GM21528 (cell line): ENCODE measurements at regions not wholly inside any gene's neighbourhood (a gene's known extent, or its start where the extent isn't known, plus 50 kb on each side); places are given as distances from the start of the nearest gene placed in this dataset.

ENCODE experiments used
- ATAC-seq: cut with Tn5 transposase; IDR thresholded peaks from one replicate; pipeline ENCODE4 v1.9.1; 2021; ENCODE audit warnings: mild to moderate bottlenecking, moderate library complexity; ENCODE audit not compliant: unreplicated experiment, low FRiP score

- no peak for ATAC-seq
Observed at GRCh38 chrX:131763674-131764073, 219.8 kb downstream of the OR13H1 start.

- no peak for ATAC-seq
Observed at GRCh38 chrX:131764216-131764615, 220.3 kb downstream of the OR13H1 start.

GRCh38 chrX:131778269-131779218, 234.7 kb downstream of the OR13H1 start:
- no peak for ATAC-seq

- ATAC-seq, result no peak
Observed at GRCh38 chrX:131779306-131779705, 235.4 kb downstream of the OR13H1 start.

GRCh38 chrX:131779741-131780140, 235.9 kb downstream of the OR13H1 start:
- no peak for ATAC-seq

GRCh38 chrX:131782646-131783045, 238.8 kb downstream of the OR13H1 start:
- ATAC-seq, result no peak

GRCh38 chrX:131783555-131784308, 239.4 kb upstream of the STK26 start:
- no peak for ATAC-seq

GRCh38 chrX:131789664-131790063, 233.4 kb upstream of the STK26 start:
- ATAC-seq, result no peak

GRCh38 chrX:131791608-131792355, 231.3 kb upstream of the STK26 start:
- ATAC-seq, result no peak

GRCh38 chrX:131792356-131792749, 230.7 kb upstream of the STK26 start:
- no peak for ATAC-seq

GRCh38 chrX:131792789-131793462, 230.2 kb upstream of the STK26 start:
- no peak for ATAC-seq

GRCh38 chrX:131795442-131796229, 227.5 kb upstream of the STK26 start:
- ATAC-seq, result no peak

GRCh38 chrX:131801066-131801465, 222.0 kb upstream of the STK26 start:
- no peak for ATAC-seq

- ATAC-seq, result no peak
Observed at GRCh38 chrX:131801911-131802310, 221.2 kb upstream of the STK26 start.

GRCh38 chrX:131802836-131803626, 220.1 kb upstream of the STK26 start:
- no peak for ATAC-seq

GRCh38 chrX:131812847-131813825, 210.0 kb upstream of the STK26 start:
- ATAC-seq, result peak; percentile 88

GRCh38 chrX:131816551-131817136, 206.5 kb upstream of the STK26 start:
- ATAC-seq, result peak; percentile 61
